Loucy (cell line): ENCODE measurements at regions not wholly inside any gene's neighbourhood (a gene's known extent, or its start where the extent isn't known, plus 50 kb on each side); places are given as distances from the start of the nearest gene placed in this dataset.
"Not testable (repeated sequence)": the region's sequence is repeated elsewhere in the genome, so short reads cannot be mapped to it uniquely, and the experiment has no call there.

Source experiments
- H2AFZ ChIP-seq: fragments of 200-600 bp; sonication (generic); 2 replicates; pipeline ENCODE4 v1.6.0; 2016; ENCODE audit warnings: antibody characterized with exemption, mild to moderate bottlenecking, low read length, moderate library complexity
- H3F3A ChIP-seq: fragments of 200-600 bp; 2 replicates; pipeline ENCODE4 v1.6.0; 2016; ENCODE audit warnings: antibody characterized with exemption, low read depth, mild to moderate bottlenecking
- H3K27me3 ChIP-seq: fragments of 200-600 bp; sonication (generic); 2 replicates; pipeline ENCODE4 v1.6.1; 2014; ENCODE audit warnings: low read length, mild to moderate bottlenecking; ENCODE audit not compliant: insufficient read depth, poor library complexity, severe bottlenecking
- H3K36me3 ChIP-seq: fragments of 200-600 bp; sonication (generic); 2 replicates; pipeline ENCODE4 v1.6.1; 2016; ENCODE audit warnings: low read length; ENCODE audit not compliant: insufficient read depth
- H3K4me1 ChIP-seq: fragments of 200-600 bp; sonication (generic); 2 replicates; pipeline ENCODE4 v1.5.1; 2014; ENCODE audit warnings: low read length, mild to moderate bottlenecking; ENCODE audit not compliant: insufficient read depth, poor library complexity, severe bottlenecking
- H3K4me2 ChIP-seq: fragments of 200-600 bp; sonication (generic); 2 replicates; pipeline ENCODE4 v1.6.0; 2014; ENCODE audit warnings: antibody characterized with exemption, low read length, low read depth, mild to moderate bottlenecking; ENCODE audit not compliant: poor library complexity, severe bottlenecking
- H3K4me3 ChIP-seq: fragments of 200-600 bp; sonication (generic); 2 replicates; pipeline ENCODE4 v1.5.1; 2014; ENCODE audit warnings: low read length, mild to moderate bottlenecking, mixed read lengths; ENCODE audit not compliant: poor library complexity, severe bottlenecking
- H3K79me2 ChIP-seq: fragments of 200-600 bp; sonication (generic); 2 replicates; pipeline ENCODE4 v1.6.1; 2014; ENCODE audit warnings: low read length; ENCODE audit not compliant: insufficient read depth
- H3K9ac ChIP-seq: fragments of 200-600 bp; sonication (generic); 2 replicates; pipeline ENCODE4 v1.6.0; 2014; ENCODE audit warnings: mild to moderate bottlenecking, low read depth, low read length, moderate library complexity; ENCODE audit not compliant: poor library complexity, severe bottlenecking
- H3K9me2 ChIP-seq: fragments of 200-600 bp; sonication (generic); replicated peaks from 2 replicates; pipeline ENCODE4 v1.6.1; 2016; ENCODE audit warnings: low read depth, low read length, mixed read lengths
- H3K9me3 ChIP-seq: fragments of 200-600 bp; sonication (generic); 2 replicates; pipeline ENCODE4 v1.6.1; 2014; ENCODE audit warnings: mild to moderate bottlenecking, antibody characterized with exemption, low read length, low read depth; ENCODE audit not compliant: insufficient read depth
- H4K20me1 ChIP-seq: fragments of 200-600 bp; sonication (generic); 2 replicates; pipeline ENCODE4 v1.6.0; 2014; ENCODE audit warnings: antibody characterized with exemption, low read length, mild to moderate bottlenecking; ENCODE audit not compliant: insufficient read depth, poor library complexity, severe bottlenecking
- CTCF ChIP-seq: fragments of 200-600 bp; sonication (generic); conservative IDR thresholded peaks from 2 replicates; pipeline ENCODE4 v1.5.1; 2014; ENCODE audit warnings: mild to moderate bottlenecking, antibody characterized with exemption, low read length
- EZH2phosphoT487 ChIP-seq: fragments of 200-600 bp; IDR thresholded peaks from 2 replicates; pipeline ENCODE4 v1.6.1; 2018; ENCODE audit warnings: antibody characterized with exemption, mild to moderate bottlenecking, moderate library complexity, borderline replicate concordance

GRCh38 chr9:103203172-103203571, 208.0 kb downstream of the CYLC2 start:
- TF ChIP-seq EZH2phosphoT487 (no peak), CTCF (no peak)

GRCh38 chr9:103205881-103206585, 210.9 kb downstream of the CYLC2 start:
- not testable (repeated sequence) for H3K4me3 ChIP-seq, H3K9ac ChIP-seq, H3K9me3 ChIP-seq, H3K4me2 ChIP-seq, H3F3A ChIP-seq, H2AFZ ChIP-seq, H3K27me3 ChIP-seq, H3K4me1 ChIP-seq, H3K36me3 ChIP-seq, H3K79me2 ChIP-seq, H3K9me2 ChIP-seq, H4K20me1 ChIP-seq

More at GRCh38 chr9:103203172-103203571, 208.0 kb downstream of the CYLC2 start:
- no peak overlapping the region for H2AFZ ChIP-seq
- no peak overlapping the region for H3K9ac ChIP-seq
- H4K20me1 ChIP-seq, result no peaks in the 10 kb centered on the region
- H3K36me3 ChIP-seq, result no peaks in the 10 kb centered on the region
- no peak overlapping the region for H3K4me2 ChIP-seq
- H3K9me3 ChIP-seq, result no peaks in the 10 kb centered on the region
- no peaks in the 10 kb centered on the region for H3K27me3 ChIP-seq
- H3K4me1 ChIP-seq, result no peaks in the 10 kb centered on the region
- no peaks in the 10 kb centered on the region for H3F3A ChIP-seq
- H3K4me3 ChIP-seq, result no peak overlapping the region
- no peaks in the 10 kb centered on the region for H3K79me2 ChIP-seq
- H3K9me2 ChIP-seq, result no peaks in the 10 kb centered on the region

- Histone ChIP-seq H3K36me3 (no peaks in the 10 kb centered on the region), H3K9ac (no peak overlapping the region), H3K27me3 (no peaks in the 10 kb centered on the region), H3K9me3 (no peaks in the 10 kb centered on the region), H3K9me2 (no peaks in the 10 kb centered on the region), H4K20me1 (no peaks in the 10 kb centered on the region), H3K4me1 (no peaks in the 10 kb centered on the region), H3K4me2 (no peak overlapping the region), H3F3A (no peaks in the 10 kb centered on the region), H2AFZ (no peak overlapping the region), H3K4me3 (no peak overlapping the region), H3K79me2 (no peaks in the 10 kb centered on the region)
- no peak for TF ChIP-seq EZH2phosphoT487
- no peak for TF ChIP-seq CTCF
Observed at GRCh38 chr9:103210607-103211006, 215.5 kb downstream of the CYLC2 start.

- Histone ChIP-seq H3K4me2 (no peak overlapping the region), H3K9me2 (no peaks in the 10 kb centered on the region), H3F3A (no peaks in the 10 kb centered on the region), H2AFZ (no peak overlapping the region), H3K27me3 (no peaks in the 10 kb centered on the region), H3K9me3 (no peaks in the 10 kb centered on the region), H3K4me3 (no peak overlapping the region), H3K4me1 (no peaks in the 10 kb centered on the region), H3K9ac (no peak overlapping the region), H3K36me3 (no peaks in the 10 kb centered on the region), H3K79me2 (no peaks in the 10 kb centered on the region), H4K20me1 (no peaks in the 10 kb centered on the region)
- TF ChIP-seq EZH2phosphoT487 (no peak), CTCF (no peak)
Observed at GRCh38 chr9:103215197-103215596, 220.1 kb downstream of the CYLC2 start.
